ENCODE measurements at regions not wholly inside any gene's neighbourhood (a gene's known extent, or its start where the extent isn't known, plus 50 kb on each side); places are given as distances from the start of the nearest gene placed in this dataset.

- Histone ChIP-seq H3K9me3 (no peaks in the 10 kb centered on the region), H3K4me3 (no peak overlapping the region), H3K27ac (no peak overlapping the region), H3K4me1 (no peaks in the 10 kb centered on the region), H3K36me3 (no peaks in the 10 kb centered on the region), H3K27me3 (no peaks in the 10 kb centered on the region)
- no peak for TF ChIP-seq CTCF (IDR thresholded peaks at IDR 0.05)
- intact Hi-C loops (cut with DNase I; ENCODE audit: low total_unique reads) = no loop called here
- no peak for DNase-seq
These were observed 563.9 kb upstream of the LMO3 start for GRCh38 chr12:17169726-17170471.

- Histone ChIP-seq H3K4me1 (no peaks in the 10 kb centered on the region), H3K4me3 (no peak overlapping the region), H3K27ac (no peak overlapping the region), H3K9me3 (no peaks in the 10 kb centered on the region), H3K27me3 (no peaks in the 10 kb centered on the region), H3K36me3 (no peaks in the 10 kb centered on the region)
- intact Hi-C loops (cut with DNase I; ENCODE audit: low total_unique reads) = no loop called here
- TF ChIP-seq CTCF (IDR thresholded peaks at IDR 0.05) = no peak
- DNase-seq = no peak
These were observed 553.7 kb upstream of the LMO3 start for GRCh38 chr12:17159506-17160300.

- no peaks in the 10 kb centered on the region for H3K4me1 ChIP-seq
- no peak for DNase-seq
- no peak overlapping the region for H3K27ac ChIP-seq
- no peak overlapping the region for H3K4me3 ChIP-seq
- intact Hi-C loops (cut with DNase I; ENCODE audit: low total_unique reads) = no loop called here
- no peaks in the 10 kb centered on the region for H3K27me3 ChIP-seq
- H3K36me3 ChIP-seq = no peaks in the 10 kb centered on the region
- no peak for TF ChIP-seq CTCF (IDR thresholded peaks at IDR 0.05)
- H3K9me3 ChIP-seq = no peaks in the 10 kb centered on the region
These were observed 552.2 kb upstream of the LMO3 start for GRCh38 chr12:17158201-17158600.

DNA sequence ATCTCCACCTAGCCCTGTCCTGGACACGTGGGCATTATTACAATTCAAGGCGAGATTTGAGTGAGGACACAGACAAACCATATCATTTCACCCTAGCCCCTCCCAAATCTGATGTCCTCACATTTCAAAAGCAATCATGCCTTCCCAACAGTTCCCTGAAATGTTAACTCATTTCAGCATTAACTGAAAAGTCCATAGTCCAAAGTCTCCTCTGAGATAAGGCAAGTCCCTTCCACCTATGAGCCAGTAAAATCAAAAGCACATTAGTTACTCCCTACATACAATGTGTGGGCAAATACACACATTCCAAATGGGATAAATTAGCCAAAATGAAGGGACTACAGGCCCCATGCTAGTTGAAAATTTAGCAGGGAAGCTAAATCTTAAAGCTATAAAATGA is 546.0 kb upstream of the LMO3 start:
- no peak overlapping the region for H3K27ac ChIP-seq
- no peaks in the 10 kb centered on the region for H3K27me3 ChIP-seq
- H3K9me3 ChIP-seq = peaks cover 0 to 13% (median 0%) of the 10 kb centered on the region in 3 donors
- no peak for TF ChIP-seq CTCF (IDR thresholded peaks at IDR 0.05)
- intact Hi-C loops (cut with DNase I; ENCODE audit: low total_unique reads) = no loop called here
- H3K4me1 ChIP-seq = no peaks in the 10 kb centered on the region
- DNase-seq = no peak
- H3K4me3 ChIP-seq = no peak overlapping the region
- H3K36me3 ChIP-seq = no peaks in the 10 kb centered on the region

- H3K27ac ChIP-seq = no peak overlapping the region
- intact Hi-C loops (cut with DNase I; ENCODE audit: low total_unique reads) = no loop called here
These were observed 542.7 kb upstream of the LMO3 start for GRCh38 chr12:17148706-17149105.

More at GRCh38 chr12:17148706-17149105, 542.7 kb upstream of the LMO3 start:
- Histone ChIP-seq H3K4me1 (no peaks in the 10 kb centered on the region), H3K27me3 (no peaks in the 10 kb centered on the region), H3K9me3 (peaks cover 0 to 13% (median 0%) of the 10 kb centered on the region in 3 donors), H3K4me3 (no peak overlapping the region), H3K36me3 (no peaks in the 10 kb centered on the region)
- TF ChIP-seq CTCF (IDR thresholded peaks at IDR 0.05) = no peak
- DNase-seq = no peak

Data from tibial artery (tissue), 4 donors.